NCI-H1694 treated with DMSO at 0.1 percent for 48 hours (cell line): ENCODE measurements at regions not wholly inside any gene's neighbourhood (a gene's known extent, or its start where the extent isn't known, plus 50 kb on each side); places are given as distances from the start of the nearest gene placed in this dataset.
"Not testable (repeated sequence)": the region's sequence is repeated elsewhere in the genome, so short reads cannot be mapped to it uniquely, and the experiment has no call there.

ENCODE experiments used
- DNase-seq: peaks from one replicate; lab custom pipeline; 2025; lab: John Stamatoyannopoulos, UW

DNA sequence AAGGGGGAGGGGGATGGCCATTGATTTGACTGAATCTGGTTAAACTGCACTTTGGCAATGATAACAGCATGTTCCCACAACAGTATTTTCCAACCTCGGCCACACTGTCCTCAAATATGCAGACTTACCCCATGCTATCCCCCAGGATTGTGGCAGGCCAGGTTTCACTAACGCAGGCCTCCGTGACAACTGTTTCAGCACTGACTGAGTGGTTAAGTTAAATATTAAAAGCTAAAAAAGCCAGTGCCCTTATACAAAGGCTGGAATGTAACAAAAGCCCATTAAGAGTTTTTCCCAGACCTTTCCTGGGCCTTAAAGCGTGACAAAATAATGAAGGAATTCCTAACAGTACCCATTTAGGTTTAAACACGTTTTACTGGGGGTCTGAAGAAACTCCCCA lies 202.9 kb downstream of the USP25 start:
- DNase-seq: no peak

DNA sequence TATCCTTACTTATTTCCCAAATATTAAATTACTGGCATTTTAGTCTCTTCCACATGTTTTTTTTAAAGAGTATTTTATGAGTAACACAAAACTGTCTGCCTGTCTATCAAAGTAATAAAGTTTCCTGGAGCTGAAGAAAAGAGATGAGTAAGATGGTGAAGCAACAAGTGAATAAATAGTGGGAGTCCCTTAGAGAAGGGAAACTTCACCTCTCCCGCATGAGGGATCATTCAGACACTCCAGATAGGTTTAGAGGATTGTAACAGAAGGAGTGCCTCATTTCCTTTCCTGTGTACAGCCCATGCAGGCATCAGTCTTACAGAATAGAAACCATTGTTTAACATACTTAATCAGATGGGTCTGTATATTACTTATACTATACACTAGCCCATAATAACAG lies 205.7 kb downstream of the USP25 start:
- no peak for DNase-seq

DNA sequence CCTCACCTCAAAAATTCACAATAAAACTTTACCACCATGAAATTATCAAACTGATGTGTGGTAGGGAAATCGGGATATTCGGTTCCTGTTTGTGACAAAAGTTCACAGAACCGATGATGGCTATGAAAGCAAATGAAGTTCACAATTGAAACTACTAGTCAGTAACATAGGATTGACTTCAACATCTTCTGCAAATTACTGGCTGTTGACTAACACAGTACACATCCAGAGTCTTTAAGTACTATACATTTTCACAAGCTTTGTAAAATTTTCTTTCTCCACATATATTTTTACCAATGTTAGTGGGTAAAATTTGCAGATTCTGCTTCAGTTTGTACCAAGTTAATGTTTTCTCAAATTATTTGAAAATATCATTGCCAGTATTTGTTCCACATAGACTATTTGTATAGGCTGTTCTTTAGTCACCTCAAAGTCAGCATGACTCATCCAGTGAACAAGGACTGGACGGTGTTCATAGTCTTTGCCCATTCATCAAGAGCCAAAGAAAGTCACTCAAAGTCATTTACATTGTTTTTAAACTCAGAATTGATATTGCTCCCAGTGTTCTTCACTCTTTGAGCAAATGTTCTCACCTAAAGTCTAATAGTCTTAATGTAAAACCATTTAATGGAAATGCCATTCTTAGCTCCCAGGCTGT lies 213.4 kb downstream of the USP25 start:
- DNase-seq: no peak

DNA sequence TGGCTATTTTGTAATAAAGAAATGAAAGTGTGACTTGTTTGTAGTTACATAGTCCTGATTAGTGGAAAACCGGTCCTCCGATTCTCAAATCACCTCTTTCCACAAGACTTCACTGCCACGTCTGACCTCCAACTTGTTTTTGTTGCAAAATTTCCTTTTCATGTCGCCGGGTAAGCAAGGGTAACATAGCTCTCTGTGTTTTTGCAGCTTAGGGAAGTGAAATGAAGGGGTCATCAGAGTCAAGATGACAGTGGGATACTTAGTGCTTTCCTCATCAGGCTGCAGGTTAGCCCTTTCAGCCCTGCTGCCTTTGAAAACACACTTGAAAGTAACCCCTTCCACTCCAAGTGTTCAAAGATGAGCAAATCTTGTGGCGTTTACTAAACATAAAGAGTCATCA lies 217.9 kb downstream of the USP25 start:
- no peak for DNase-seq

DNA sequence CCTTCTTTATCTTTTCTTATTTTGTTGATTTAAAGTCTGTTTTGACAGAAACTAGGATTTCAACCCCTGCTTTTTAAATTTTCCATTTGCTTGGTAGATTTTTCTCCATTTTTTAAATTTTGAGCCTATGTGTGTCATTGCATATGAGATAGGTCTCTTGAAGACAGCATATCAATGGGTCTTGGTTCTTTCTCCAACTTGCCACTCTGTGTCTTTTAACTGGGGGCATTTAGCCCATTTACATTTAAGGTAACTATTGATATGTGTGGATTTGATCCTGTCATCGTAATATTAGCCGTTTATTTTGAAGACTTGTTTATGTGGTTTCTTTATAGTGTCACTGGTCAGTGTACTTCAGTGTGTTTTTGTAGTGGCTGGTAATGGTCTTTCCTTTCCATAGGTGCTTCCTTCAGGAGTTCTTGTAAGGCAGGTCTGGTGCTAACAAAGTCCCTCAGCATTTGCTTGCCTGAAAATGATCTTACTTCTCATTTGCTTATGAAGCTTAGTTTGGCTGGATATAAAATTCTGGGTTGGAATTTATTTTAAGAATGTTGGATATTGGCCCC lies 223.9 kb downstream of the USP25 start:
- DNase-seq: no peak

DNA sequence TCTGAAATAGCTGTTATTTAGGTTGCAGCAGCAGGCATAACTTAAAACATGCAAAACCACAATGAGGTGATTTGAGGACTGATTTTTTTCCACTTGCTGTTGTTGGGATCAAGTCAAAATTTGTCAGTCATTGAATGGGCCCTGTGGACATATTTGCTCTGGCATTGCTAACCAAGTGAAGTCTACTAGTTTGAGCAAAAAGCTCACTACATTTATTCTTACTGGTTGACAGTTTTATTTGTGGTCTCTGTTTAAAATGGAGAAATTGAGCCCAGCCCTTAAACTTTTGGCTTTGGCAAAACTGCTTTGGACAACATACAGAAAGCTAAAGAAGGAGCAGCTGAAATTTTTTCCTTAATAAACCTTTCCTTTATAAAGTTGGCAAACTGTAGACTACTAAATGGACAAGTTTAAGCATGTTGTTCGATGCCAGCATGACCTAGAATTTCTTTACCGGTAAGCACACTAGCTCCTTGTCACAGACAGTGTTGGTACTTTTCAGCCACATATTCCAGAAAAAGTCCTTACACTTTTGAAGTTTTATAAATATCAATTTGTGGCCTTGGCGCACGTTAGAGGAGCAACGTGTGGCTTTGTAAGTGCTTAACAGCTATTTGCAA lies 234.6 kb downstream of the USP25 start:
- DNase-seq: no peak

DNA sequence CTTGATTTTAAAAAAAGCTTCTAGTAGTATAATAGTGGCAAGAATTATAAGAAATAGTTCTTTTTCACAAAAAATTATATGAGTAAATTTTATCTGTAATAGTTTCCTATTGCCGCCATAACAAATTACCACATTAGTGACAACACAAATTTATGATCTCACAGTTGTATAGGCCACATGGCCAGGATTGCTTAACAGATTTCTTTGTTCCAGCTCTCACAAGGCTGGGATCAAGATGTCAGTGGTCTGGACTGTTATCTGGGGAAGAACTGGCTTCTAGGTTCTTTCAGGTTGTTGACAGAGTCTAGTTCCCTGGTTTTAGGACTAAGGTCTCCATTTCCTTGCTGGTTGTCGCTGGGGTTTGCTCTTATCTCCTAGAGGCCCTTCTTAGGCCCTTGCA lies 236.4 kb downstream of the USP25 start:
- DNase-seq: no peak

DNA sequence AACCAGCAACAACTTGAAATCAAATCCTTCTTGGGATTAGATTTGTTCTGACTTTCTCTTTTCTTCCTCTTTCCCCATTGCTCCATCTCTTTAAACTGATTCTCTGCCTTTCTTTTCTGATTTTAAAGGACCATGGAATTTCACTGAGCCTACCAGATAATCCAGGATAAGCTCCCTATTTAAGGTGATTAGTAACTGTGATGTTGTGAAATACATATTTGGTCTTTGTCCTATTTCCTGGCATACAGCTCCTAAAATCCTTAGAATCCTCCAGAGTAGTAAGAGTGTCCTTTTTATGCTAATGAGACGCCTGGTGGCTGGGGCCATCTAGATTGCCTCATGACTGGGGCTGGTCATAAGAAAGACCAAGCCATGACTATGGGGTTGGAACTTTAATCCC lies 236.9 kb downstream of the USP25 start:
- no peak for DNase-seq

DNA sequence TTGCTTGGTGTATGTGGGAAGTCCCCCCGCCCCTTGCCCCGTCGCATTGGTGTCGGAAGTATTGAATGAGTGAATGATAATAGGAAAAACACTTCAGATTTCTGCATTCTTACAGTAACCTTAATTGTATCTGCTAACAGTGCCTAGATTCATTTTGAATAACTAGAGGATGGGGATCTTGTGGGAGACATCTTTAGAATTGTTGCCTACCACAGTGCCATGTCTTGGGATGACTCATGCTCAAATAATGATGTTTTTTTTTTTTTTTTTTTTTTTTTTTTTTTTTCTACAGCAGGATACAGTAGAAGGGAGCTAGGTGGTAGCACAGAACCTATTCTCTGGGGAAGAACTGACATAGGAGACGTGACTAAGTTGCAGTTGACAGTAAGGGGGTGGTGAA lies 237.9 kb downstream of the USP25 start:
- DNase-seq: no peak

DNA sequence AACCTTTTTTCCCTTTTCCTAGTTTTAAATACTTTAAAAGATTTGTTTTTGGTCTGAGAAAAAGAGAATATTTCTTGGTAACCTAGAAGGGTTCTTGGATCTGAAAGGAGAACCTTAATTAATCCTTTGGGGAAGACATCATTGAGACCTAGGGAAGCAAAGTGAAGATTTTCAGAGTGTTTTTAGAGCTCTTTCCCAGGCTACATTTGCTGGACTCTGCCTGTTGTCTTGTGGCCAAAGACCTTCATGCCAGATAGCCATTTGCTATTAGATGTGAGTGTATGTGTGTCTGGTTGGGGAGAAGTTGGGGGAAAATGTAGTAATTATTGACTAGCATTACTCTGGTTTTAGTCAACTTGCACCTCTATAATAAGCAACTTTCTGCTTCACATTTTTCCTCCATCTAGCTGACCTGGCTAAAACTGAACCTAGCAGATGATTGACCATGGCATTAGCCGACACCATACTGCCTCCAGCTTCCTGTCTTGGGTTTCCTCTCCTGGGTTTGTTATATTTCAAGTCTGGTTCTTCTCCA lies 239.1 kb downstream of the USP25 start:
- DNase-seq: no peak

DNA sequence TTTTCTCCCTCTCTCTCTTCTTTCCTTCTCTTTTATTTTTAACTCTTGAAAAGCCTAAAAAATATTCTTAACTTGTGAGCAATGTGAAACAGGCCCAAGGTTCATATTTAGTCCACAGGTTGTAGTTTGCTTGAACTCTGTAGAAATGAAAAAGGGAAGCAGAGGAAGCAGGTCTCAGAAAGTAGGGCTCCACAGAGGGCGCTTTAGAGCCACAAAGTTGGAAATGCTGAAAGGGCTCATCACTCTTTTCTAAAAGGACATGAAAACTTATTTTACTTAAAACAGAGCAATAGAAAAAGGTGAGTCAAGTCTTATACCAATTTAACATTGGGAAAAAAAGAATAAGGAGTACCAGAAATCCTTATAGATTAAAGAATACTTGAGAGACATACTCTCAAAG lies 247.0 kb downstream of the USP25 start:
- no peak for DNase-seq

DNA sequence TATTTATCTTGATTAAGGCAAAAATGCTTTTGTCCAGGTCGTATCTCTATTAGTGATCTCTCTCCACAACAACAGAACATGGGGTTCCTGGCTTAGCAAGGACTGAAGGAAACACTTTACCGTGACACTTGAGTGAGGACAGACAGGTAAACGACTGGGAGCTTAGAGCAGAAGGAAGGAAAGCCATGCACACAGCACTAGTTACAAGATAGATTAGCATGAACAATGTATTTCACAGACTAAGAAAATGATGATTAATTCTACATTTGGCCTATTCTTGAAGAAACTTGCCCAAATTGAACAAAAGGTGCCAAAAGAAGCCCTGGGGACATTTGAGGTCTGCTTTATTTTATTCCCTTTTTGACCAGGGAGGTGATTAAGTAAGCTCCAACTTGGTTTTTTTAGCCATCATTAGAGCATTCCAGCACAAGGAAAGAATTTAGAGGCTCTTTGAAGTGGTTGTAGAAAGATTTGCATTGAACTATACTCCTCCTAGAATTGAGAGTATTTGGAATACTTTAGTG lies 248.5 kb downstream of the USP25 start:
- DNase-seq: no peak

DNA sequence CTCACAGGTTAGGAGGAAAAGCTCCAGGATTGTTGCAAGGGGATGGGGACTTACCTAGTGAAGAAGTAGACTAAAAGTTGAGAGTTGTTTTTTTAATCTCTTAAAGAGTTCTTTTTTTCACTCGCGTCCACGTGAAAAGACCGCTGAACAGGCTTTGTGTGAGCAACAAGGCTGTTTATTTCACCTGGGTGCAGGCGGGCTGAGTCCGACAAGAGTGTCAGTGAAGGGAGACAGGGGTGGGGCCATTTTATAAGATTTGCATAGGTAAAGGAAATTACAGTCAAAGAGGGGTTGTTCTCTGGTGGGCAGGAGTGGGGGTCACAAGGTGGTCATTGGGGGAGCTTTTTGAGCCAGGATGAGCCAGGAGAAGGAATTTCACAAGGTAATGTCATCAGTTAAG lies 249.7 kb downstream of the USP25 start:
- not testable (repeated sequence) for DNase-seq

DNA sequence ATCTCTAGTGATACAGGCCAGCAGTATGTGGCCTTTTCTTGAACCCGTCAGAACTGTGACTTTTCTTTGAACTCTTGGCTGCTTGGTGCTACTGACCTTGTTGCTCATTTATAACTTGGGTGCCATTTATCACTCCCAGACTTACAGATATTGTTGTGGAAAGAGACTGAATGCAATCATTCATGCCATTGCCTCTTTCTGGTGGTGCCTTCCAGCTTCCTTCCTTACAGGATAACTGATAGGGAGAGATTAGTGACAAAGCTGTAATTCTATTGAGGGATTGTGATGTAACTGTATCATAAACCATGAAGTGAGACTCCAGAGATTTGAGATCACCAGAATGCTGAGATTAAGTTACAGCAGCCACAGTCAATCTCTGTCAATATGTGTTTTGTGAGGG lies 256.5 kb downstream of the USP25 start:
- no peak for DNase-seq

DNA sequence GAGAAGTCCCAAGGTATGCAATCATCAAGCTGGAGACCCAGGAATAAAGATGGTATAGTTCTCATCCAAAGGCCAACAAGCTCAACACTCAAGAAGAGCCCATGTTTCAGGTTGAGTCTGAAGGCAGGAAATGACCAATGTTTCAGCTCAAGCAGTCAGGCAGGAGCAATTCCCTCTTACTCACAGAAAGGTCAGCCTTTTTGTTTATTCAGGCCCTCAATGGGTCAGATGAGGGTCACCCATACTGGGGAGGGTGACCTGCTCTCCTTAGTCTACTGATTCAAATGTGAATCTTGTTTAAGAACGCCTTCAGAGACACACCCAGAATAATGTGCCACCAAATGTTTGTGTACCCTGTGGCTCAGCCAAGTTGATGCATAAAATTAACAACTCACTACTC lies 262.4 kb downstream of the USP25 start:
- DNase-seq: no peak

DNA sequence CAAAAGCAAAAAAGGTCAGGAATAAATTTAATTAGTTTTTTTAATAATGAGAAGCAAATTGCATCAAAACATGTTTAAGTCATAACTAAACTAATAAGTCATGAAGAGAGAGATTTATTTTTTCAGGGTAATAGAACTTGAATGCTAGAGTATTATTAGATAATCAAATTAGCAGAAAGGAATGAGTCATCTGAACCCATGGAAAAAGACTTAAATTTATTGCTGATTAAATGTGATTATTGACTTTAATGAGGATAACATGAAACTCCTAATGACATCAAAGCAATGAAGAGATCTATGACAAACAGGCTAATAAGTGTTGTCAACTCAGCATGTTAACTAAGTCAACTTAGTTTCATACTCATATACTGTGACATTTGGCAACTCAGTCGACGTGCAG lies 264.2 kb downstream of the USP25 start:
- DNase-seq: no peak

DNA sequence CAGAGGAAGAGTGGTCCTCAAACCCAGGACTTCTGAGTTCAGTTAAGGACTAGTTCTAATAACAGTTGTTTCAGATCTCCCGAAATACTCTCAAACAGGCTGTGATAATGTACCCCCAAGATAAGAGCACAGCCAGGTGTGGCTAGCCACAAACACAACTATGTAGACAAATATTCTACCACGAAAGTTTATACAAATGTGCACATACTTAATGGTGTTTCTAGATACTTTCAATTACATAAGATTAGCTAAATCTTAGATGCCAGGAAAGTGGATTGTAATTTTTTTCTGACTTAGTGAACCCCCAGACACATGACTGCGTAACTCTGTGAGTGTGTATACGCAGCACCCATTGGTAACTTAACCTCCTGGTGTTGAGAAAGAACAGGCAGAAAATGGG lies 270.0 kb downstream of the USP25 start:
- DNase-seq: no peak

DNA sequence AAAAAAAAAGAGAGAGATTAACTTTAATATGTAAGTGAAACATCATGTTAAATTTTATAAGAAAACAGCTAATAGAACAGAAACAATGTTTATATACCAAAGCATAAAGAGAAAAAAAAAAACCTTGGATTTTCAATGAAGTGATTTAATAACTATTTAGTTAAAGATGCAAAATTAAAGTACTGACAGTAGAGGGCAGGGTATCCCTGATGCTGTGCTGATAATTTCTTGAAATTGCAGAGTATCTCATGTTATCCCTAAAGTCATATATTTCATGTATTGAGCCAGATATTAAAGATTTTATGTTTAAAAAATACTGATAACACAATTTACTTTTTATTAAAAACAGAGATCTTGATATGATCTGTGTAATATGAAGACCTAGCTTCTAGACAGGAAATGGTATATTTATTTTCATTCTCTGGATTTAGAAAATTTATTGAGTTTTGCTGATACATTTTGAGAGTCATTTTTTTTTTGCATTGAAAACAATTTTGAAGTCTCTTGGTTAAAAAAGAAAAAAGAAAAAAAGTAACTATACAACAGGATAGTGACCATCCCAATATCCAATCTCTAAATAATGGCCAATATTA lies 273.2 kb downstream of the USP25 start:
- no peak for DNase-seq

DNA sequence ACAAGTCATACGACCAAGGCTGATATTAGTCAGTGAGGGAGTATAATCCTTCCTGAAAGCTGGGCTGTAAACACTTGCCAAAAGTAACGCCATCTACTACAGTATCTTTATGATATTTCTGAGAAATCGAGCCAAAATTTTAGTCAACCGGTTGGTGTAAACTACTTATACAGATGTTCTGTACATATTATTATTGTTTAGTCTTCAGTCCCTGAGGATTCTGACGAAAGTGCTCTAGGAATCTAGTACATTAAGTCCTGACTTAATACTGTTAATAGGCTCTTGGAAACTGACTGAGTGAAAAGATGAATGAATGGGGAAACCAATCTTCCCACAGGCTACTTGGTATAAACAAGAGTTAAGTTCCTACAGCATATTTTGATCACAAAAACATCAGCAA lies 274.3 kb downstream of the USP25 start:
- DNase-seq: no peak

DNA sequence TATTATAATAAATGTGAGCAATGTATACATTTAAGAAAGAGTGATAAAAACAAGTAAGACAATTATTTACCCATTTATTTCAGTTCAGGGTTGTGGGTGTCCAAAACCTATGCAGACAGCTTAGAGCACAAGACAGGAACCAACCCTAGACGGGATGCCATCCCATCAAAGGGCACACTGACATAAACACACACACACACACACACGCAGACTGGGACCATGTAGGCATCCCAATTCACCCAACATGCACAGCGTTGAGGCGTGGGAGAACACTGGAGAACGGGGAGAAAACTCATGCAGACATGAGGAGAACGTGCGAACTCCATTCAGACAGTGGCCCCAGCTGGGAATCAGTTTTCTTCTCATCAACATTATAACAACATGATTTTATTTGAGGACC lies 274.7 kb downstream of the USP25 start:
- no peak for DNase-seq

DNA sequence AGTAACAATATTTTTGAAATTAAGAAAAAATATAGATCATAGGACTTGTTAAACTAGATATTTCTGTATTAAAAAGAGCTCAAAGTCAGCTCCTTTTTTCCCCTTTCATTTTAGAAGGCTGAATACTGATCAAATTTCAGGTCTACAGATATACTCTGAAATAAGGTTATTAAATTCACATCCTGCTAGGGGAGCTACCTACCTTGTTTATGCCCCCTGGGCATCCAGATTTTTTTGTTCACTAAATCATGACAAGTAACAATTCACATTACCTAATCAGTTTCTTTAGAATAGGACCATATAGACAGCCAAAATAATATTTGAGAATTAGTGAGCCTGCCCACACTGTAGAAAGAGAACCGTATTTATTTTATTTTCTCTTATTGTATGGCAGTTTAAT lies 276.2 kb downstream of the USP25 start:
- no peak for DNase-seq

DNA sequence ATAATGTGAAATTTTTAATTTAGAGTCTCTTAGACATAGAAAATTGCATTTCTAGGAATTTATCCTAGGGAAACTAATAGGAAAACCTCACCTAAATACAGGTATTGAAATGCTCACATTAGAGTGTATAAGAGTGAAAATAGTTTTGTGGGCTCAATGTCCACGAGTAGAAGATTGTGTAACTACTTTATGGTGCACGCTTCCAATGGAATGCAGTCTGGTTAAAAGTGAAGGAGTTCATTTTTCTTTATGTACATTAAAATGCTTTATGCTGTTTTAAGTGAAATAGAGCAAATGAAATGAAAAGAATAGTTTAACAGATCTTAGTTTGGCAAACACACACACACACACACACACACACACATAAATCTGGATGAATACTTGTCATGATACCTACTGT lies 278.2 kb downstream of the USP25 start:
- DNase-seq: no peak

DNA sequence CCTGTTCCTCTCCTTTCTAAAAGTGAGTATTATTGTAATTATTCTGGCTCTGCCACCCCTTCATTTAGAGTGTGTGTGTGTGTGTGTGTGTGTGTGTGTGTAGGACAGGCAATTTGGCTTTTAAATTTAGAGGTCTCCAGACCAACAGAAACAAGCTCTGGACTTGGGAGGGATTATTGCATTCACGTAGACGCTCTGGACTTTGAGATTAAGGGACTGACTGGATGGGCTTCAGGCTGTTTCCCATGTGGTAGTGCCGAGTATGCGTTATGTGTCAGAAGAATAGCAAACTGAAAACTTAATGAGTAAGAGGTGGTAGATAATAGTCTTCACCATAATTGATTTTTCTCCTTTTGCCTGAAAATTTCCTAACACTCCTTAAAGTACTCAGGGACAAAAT lies 281.9 kb downstream of the USP25 start:
- no peak for DNase-seq
